C4-2B (cell line): ENCODE measurements at regions not wholly inside any gene's neighbourhood (a gene's known extent, or its start where the extent isn't known, plus 50 kb on each side); places are given as distances from the start of the nearest gene placed in this dataset.

ENCODE experiments used
- CTCF ChIP-seq: fragments of 450-650 bp; conservative IDR thresholded peaks from 2 replicates; pipeline ENCODE4 v1.5.1; 2017; ENCODE audit warnings: mild to moderate bottlenecking
- ZFX ChIP-seq: fragments of 450-650 bp; IDR thresholded peaks from 2 replicates; pipeline ENCODE4 v1.6.1; 2017

- TF ChIP-seq CTCF (no peak), ZFX (no peak)
Observed at GRCh38 chr4:149095001-149095400, 652.8 kb upstream of the NR3C2 start.
